MV-4-11 (cell line): ENCODE measurements at regions not wholly inside any gene's neighbourhood (a gene's known extent, or its start where the extent isn't known, plus 50 kb on each side); places are given as distances from the start of the nearest gene placed in this dataset.

ENCODE experiments used
- DNase-seq: peaks from one replicate; lab custom pipeline; 2025; lab: John Stamatoyannopoulos, UW

- no peak for DNase-seq
These were observed 57.7 kb upstream of the LARS2 start for GRCh38 chr3:45330510-45331295.

DNA sequence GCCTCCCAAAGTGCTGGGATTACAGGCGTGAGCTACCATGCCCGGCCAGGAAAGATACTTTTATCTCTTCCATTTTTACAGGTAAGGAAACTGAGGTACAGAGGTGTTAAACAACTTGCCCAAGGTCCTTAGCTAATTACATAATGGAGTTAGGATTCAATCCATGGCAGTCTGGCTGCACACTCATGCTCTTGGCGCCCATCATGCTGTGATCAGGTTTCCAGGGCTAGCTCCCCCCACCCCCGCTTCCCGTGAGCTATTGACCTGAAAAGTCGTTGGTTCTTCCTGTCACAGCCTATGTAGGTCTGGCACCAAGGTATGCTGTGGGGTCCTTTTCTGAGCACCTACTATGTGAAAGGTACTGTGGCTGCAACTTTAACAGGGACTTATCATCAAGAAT lies 55.9 kb upstream of the LARS2 start:
- no peak for DNase-seq

DNA sequence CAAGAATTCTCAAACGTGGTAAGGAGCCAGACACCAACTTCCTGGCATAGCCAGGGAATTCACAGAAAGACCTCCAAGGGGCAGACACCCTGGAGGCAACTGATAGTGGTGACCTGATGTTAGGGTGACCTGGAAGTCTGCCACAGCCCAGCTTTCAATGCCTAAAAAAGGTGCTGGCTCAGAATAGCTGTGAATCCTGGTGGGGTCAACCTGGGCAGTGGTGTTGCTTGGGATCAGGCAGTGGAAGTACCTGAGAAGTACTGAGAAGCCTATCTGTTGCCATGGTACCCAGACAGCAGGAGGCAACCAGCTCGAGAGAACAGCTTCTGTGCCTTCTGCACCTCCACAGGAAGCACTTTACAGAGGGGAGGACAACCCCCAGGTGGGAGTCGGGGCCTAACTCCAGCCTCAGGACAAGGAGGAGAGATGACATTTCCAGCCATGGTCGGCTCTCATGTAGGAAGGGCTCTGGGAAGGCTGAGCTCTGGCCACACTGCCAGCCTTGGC lies 55.4 kb upstream of the LARS2 start:
- DNase-seq, result no peak

DNA sequence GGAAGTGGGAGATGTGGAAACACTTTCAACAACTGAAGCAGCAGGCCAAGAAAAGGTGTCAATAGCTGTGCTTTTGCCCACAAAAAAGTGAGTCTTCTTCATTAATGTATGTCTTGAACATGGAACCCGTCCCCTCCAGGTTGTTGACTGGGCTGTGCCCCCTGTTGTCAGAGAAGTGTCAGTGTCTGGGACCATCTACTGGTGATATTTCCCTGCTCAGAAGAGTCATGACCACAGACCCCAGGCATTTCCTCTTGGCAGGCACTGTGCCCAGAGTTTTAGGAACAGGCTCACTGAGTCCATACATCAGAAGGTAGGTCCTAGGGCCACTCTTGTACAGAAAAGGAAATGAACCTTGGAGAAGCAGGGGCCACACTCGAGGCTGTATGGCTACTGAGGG lies 54.8 kb upstream of the LARS2 start:
- DNase-seq, result peak; percentile 55

GRCh38 chr3:45337839-45338470 lies 50.4 kb upstream of the LARS2 start:
- no peak for DNase-seq
